Ishikawa (cell line): ENCODE measurements at regions not wholly inside any gene's neighbourhood (a gene's known extent, or its start where the extent isn't known, plus 50 kb on each side); places are given as distances from the start of the nearest gene placed in this dataset.

ENCODE experiments used
- CEBPB ChIP-seq: IDR thresholded peaks from 2 replicates; pipeline ENCODE4 v1.6.1; 2012
- CREB1 ChIP-seq: IDR thresholded peaks from 2 replicates; pipeline ENCODE4 v1.6.1; 2012; ENCODE audit warnings: low read depth
- EGR1 ChIP-seq: IDR thresholded peaks from 2 replicates; pipeline ENCODE4 v1.6.1; 2012
- MAX ChIP-seq: IDR thresholded peaks from 2 replicates; pipeline ENCODE4 v1.6.1; 2012
- RAD21 ChIP-seq: IDR thresholded peaks from 2 replicates; pipeline ENCODE4 v1.6.1; 2012; ENCODE audit warnings: low read depth
- TAF1 ChIP-seq: IDR thresholded peaks from 2 replicates; pipeline ENCODE4 v1.6.1; 2012; ENCODE audit warnings: low read depth, mild to moderate bottlenecking
- YY1 ChIP-seq: IDR thresholded peaks from 2 replicates; pipeline ENCODE4 v1.6.1; 2012; ENCODE audit warnings: low read depth
- TF ChIP-seq, protein P1 (sequence below): IDR thresholded peaks from 2 replicates; pipeline ENCODE4 v1.6.1; 2012

DNA sequence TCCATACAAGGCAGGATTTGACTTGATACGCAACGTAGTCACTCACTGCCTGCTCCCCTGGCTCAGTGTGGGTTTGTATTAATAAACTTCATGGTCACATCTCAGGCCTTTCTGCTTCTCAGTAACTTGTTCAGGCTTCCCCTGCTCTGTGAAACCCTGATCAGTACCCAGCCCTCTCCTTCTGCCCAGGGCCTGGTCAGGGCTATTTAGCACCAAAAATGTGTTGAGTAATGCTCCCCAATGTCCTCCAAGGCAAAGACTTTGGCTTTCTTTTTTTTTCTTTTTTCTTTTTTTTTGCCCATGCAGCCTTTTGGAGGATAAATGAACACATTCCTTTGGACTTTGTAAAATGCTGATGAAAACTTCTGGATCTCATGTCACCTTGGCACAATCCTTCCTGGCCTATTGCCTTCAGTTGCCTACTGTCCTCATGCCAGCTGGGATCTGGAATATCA, 399.2 kb upstream of the KLF4 start:
- TF ChIP-seq MAX, result no peak
- TF ChIP-seq TAF1, result no peak
- TF ChIP-seq CEBPB, result no peak
- no peak for TF ChIP-seq CREB1
- TF ChIP-seq, protein P1, sequence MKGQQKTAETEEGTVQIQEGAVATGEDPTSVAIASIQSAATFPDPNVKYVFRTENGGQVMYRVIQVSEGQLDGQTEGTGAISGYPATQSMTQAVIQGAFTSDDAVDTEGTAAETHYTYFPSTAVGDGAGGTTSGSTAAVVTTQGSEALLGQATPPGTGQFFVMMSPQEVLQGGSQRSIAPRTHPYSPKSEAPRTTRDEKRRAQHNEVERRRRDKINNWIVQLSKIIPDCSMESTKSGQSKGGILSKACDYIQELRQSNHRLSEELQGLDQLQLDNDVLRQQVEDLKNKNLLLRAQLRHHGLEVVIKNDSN, result no peak
- TF ChIP-seq RAD21, result no peak
- no peak for TF ChIP-seq EGR1
- TF ChIP-seq YY1, result no peak
